K562 (cell line): ENCODE measurements at regions not wholly inside any gene's neighbourhood (a gene's known extent, or its start where the extent isn't known, plus 50 kb on each side); places are given as distances from the start of the nearest gene placed in this dataset.

Experiments
- ARNT ChIP-seq, 2 experiments: fragments of 450-650 bp; IDR thresholded peaks; 2 replicates each; pipeline ENCODE4 v1.6.1; 2016; ENCODE audit warnings: mild to moderate bottlenecking in 1 of 2
- ATF3 ChIP-seq, 2 experiments: fragments of 450-650 bp in 1 of 2; sonication (generic) in 1 of 2; formaldehyde crosslinking in 1 of 2; IDR thresholded peaks in 1 of 2; conservative IDR thresholded peaks in 1 of 2; 2 replicates each; pipeline versions ENCODE4 v1.6.1 to v1.8.1; 2016 to 2023; ENCODE audit warnings: mild to moderate bottlenecking in 2 of 2, moderate library complexity in 2 of 2, inconsistent platforms in 1 of 2, missing genetic modification reagents in 1 of 2
- CTCF ChIP-seq, 3 experiments: IDR thresholded peaks in 2 of 3; conservative IDR thresholded peaks in 1 of 3; 2 replicates each; pipeline ENCODE4 v1.5.1; 2011 to 2012; ENCODE audit warnings: low read length in 3 of 3, mild to moderate bottlenecking in 3 of 3, control low read depth in 2 of 3, improper control_type of control experiment in 1 of 3, inconsistent platforms in 1 of 3, low read depth in 1 of 3, mixed read lengths in 1 of 3, moderate library complexity in 1 of 3; ENCODE audit not compliant: insufficient read depth in 2 of 3
- ERF ChIP-seq: fragments of 450-650 bp; formaldehyde crosslinking; IDR thresholded peaks from 2 replicates; pipeline ENCODE4 v1.4.0; 2020; ENCODE audit warnings: mild to moderate bottlenecking, mixed read lengths
- ETS1 ChIP-seq: conservative IDR thresholded peaks from 2 replicates; pipeline ENCODE4 v1.6.1; 2011; ENCODE audit warnings: low read depth, mild to moderate bottlenecking, low read length; ENCODE audit not compliant: control insufficient read depth
- MAZ ChIP-seq, 2 experiments: fragments of 450-650 bp in 1 of 2; sonication (generic) in 1 of 2; formaldehyde crosslinking; IDR thresholded peaks in 1 of 2; conservative IDR thresholded peaks in 1 of 2; 2 replicates each; pipeline versions ENCODE4 v1.4.0 to v1.5.0; 2020; ENCODE audit warnings: mild to moderate bottlenecking in 1 of 2, missing genetic modification reagents in 1 of 2
- OTX1 ChIP-seq: fragments of 450-650 bp; formaldehyde crosslinking; IDR thresholded peaks from 2 replicates; pipeline ENCODE4 v1.4.0; 2022; ENCODE audit warnings: mild to moderate bottlenecking
- POLR2AphosphoS5 ChIP-seq: IDR thresholded peaks from 2 replicates; pipeline ENCODE4 v1.6.1; 2011; ENCODE audit warnings: mild to moderate bottlenecking, low read depth, low read length, moderate library complexity; ENCODE audit not compliant: control insufficient read depth, insufficient read depth
- SMAD3 ChIP-seq: fragments of 450-650 bp; formaldehyde crosslinking; conservative IDR thresholded peaks from 2 replicates; pipeline ENCODE4 v1.4.0; 2020; ENCODE audit warnings: mild to moderate bottlenecking
- SNRNP70 ChIP-seq: fragments of 200-400 bp; formaldehyde crosslinking; optimal IDR thresholded peaks from 2 replicates; pipeline ENCODE3; 2017; ENCODE audit warnings: low read depth, low read length
- USF2 ChIP-seq: sonication (generic); formaldehyde crosslinking; IDR thresholded peaks from 2 replicates; pipeline ENCODE4 v1.5.0; 2020; ENCODE audit warnings: missing genetic modification reagents
- ZNF354B ChIP-seq: fragments of 250-450 bp; sonication (Bioruptor Pico); IDR thresholded peaks from 2 replicates; pipeline ENCODE4 v1.4.0; 2020

- no peak for TF ChIP-seq ATF3 (IDR thresholded peaks at IDR 0.05)
- TF ChIP-seq ATF3 (CRISPR knock-in tag; conservative IDR thresholded peaks at IDR 0.05) = no peak
- no peak for TF ChIP-seq SMAD3 (CRISPR knock-in tag)
- TF ChIP-seq ARNT (IDR thresholded peaks at IDR 0.05) = no peak
- no peak for TF ChIP-seq CTCF (IDR thresholded peaks at IDR 0.05 in 2 of 3, conservative IDR thresholded peaks at IDR 0.05 in 1 of 3; ENCODE audit: insufficient read depth in 2 of 3, low read depth in 1 of 3, low read length in 3 of 3)
- no peak for TF ChIP-seq ERF
- TF ChIP-seq ETS1 = no peak
- no peak for TF ChIP-seq POLR2AphosphoS5
- no peak for TF ChIP-seq USF2 (CRISPR knock-in tag)
- TF ChIP-seq ZNF354B (CRISPR knock-in tag) = no peak
- TF ChIP-seq MAZ (CRISPR knock-in tag; conservative IDR thresholded peaks at IDR 0.05 in 1 of 2, IDR thresholded peaks at IDR 0.05 in 1 of 2) = no peak
- no peak for TF ChIP-seq SNRNP70
- TF ChIP-seq OTX1 (CRISPR knock-in tag) = no peak
These were observed 1500.2 kb upstream of the FLRT2 start for GRCh38 chr14:84029720-84030119.
